KG1 (cell line): ENCODE measurements at regions not wholly inside any gene's neighbourhood (a gene's known extent, or its start where the extent isn't known, plus 50 kb on each side); places are given as distances from the start of the nearest gene placed in this dataset.
"Not testable (repeated sequence)": the region's sequence is repeated elsewhere in the genome, so short reads cannot be mapped to it uniquely, and the experiment has no call there.

ENCODE experiments used
- DNase-seq: peaks from one replicate; lab custom pipeline; 2025; lab: John Stamatoyannopoulos, UW

DNA sequence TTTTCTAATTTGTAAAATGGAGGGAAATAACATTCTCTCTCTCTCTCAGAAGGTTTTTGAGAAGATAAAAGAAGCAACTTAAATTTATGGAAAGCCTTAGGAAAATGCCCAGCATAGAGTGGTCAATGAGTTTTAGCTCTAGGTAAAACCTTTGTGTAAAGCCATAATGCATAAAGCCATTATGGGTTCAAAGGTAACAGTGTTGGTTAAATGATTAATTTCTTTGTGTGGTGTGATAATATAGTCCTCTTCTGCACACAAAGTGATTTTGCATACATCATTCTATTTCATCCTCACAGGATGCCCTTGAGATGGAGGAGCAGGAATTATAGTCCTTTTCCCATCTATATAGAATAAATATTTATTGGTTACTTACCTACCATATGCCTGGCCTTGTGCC is 602.9 kb downstream of the CSNK1G3 start:
- no peak for DNase-seq

DNA sequence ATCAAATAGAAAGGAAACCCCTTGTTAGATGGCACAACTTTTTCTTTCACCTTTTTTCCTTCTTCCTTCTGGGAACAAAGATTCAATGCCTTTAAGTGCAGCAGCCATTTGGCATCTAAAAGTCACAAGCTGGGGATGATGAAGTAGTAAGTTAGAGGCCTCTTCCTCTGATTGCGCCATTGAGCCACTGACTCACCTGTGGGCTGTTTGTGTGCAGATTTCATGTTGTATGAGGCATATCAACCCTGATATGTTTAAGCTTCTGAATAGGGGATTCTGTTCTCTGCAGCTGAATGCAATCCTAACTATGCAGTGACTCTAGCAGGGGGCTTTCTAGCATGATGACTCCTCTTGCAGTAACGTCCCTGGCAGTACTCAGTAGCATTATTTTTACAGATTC is 599.9 kb downstream of the CSNK1G3 start:
- DNase-seq, result no peak

DNA sequence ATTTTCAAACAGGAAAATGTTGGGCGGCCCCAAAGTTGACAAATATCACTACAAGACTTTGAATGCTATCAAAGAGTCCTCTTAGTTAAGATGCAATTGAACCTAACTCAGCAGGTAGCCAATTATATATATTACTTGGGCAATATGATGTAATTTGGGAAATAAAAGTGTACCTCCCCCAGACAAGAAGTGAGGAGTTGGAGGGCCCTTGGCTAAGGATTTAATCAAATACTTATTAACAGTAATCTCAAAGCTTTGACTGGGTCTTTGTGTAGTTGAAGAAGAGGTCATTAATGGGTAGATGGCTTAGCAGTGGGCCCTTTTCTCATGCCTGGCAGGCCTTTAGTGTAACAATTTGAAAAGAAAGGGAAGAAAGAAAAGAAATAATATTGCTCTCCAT is 599.0 kb downstream of the CSNK1G3 start:
- DNase-seq, result no peak

DNA sequence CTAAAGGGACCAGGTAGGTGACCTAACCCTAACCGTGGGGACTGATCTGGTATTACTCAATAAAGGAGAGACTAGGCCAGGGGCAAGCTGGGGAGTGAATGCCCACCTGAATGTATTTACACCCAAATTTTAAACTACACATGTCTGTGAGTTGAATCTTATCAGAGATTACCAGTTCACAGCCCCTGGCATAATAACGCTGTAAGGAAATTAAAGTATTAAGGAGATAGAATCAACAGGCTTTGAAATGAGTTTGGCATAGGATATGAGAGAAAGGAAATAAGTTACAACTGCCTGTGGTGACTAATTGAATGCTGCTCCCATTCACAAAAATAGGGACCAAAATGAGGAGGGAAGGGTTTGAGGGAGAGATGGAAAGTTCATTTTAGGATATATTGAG is 593.3 kb downstream of the CSNK1G3 start:
- DNase-seq, result no peak

DNA sequence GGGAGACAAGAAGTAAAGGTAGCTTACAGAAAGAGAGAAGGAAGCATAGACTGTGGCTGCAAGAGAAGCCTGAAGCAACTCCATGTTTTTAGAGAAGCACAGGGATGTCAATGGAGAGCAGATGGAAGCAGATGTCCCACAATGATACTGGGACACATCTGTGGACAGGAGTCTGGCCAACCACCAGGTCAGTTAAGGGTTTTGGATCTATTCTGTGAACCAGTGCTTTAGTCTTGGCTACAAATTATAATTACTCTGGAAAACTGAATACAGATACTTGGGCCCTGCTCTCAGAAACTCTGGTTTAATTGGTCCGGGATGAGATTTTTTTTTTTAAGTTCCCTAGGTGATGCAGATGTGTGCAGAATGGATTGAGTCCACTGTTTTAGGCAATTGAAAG is 592.8 kb downstream of the CSNK1G3 start:
- no peak for DNase-seq

DNA sequence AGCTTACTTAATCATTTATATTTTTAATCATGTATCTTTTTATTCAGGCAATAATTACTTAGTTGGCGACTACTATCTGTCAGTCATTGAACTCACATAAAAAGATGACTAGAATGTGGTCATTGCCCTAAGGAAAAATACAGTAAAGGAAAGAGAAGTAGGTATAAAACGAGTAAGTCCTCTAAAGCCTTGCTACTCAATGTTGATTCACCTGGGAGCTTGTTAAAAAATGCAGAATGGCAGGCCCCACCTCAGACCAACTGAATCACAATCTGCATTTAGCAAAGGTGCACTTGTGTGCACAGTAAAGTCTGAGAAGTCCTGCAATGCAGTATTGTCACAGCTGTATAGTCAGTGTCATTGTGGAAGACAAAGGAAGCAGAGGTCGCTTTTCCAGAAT is 592.4 kb downstream of the CSNK1G3 start:
- DNase-seq, result no peak

DNA sequence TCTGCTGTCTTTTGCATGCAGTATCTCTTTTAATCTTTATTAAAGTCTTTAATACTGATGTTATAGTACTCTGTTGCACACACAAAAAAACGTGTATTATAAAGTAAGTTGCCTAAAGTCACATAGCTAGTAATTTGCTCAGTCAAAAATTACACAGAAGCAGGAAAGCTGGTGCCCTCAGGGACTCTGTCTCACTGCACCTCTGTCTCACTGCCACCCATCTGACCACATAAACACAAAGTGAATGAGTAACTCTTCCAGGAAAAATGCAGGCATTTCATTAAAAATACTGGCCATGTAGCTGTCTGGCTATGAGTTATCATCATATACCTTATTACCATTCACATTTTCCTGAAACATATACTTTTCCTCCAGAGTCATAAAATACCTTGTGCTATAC is 591.7 kb downstream of the CSNK1G3 start:
- no peak for DNase-seq

DNA sequence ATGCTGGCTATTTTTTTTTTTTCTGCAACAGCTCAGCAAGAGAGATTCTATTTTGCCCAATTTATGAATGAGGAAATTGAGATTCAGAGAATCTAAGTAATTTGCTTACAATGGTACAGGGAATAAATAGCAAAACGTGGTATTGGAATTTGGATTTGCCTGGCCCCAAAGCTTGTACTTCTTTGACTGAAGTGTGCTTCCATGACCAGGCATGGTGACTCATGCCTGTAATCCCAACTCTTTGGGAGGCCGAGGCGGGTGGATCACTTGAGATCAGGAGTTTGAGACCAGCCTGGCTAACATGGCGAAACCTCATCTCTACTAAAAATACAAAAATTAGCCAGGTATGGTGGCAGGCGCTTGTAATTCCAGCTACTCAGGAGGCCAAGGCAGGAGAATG is 591.1 kb downstream of the CSNK1G3 start:
- not testable (repeated sequence) for DNase-seq

DNA sequence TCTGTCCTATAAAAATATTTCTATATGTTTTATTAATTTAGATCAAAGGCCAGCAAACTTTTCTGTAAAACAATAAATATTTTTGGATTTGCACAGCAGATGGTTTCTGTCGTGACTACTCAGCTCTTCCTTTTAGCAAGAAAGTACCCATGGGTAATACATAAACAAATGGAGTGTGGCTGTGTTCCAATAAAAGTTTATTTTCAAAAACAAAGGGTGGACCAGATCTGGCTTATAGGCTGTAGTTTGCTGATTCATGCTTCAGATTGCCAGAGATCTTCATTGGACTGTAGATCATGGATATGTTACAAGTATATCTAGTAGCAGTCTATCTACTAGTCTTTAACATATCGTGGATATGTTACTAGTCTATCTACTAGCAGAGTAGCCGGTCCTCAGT is 590.5 kb downstream of the CSNK1G3 start:
- no peak for DNase-seq

DNA sequence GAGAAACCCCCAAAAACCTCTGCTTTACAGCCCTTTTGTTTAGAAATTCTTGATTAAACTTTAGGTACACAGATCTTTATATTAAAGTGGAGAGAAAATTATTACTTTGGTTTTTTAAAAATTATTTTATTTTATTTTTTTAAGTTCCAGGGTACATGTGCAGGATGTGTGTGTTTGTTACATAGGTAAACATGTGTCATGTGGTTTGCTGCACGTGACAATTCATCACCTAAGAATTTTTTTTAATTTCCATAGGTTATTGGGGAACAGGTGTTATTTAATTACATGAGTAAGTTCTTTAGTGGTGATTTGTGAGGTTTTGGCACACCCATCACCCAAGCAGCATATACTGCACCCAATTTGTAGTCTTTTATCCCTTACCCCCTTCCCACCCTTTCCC is 581.7 kb downstream of the CSNK1G3 start:
- DNase-seq, result no peak

DNA sequence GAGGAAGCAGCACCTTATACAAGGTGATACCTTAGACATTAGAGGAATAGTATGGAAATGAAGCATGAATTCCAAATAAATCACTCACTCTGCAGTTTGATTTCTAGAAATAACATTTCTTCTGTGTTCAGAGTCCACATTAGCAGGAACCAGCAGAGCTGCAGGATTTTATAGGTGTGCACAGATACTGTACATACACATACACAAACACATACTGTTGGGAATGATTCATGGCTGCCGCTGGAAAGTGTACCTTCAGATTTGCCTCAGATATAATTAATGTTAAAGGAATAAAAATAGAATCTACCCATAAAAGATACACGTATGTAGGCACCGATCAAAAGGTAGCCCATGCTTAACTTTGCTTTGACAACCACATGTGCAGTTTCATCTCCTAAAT is 578.1 kb downstream of the CSNK1G3 start:
- DNase-seq, result no peak

DNA sequence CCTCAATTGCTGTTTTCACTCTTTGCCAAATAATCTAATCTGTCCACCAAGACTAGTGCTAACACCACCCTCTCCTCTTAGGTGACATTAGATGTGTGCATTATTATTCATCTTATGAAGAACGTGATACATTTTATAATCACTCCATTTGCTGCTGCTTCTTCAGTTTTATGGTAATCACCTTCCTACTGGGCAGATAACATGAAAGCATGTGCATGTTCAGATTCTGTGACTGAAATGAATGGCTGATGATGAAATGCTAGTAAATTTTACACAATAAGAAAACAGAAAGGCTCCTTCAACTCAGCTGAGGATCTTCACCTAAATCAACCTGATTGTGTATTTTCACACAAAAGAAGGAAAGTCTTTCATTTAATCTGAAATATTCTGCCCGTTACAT is 577.6 kb downstream of the CSNK1G3 start:
- DNase-seq, result no peak

DNA sequence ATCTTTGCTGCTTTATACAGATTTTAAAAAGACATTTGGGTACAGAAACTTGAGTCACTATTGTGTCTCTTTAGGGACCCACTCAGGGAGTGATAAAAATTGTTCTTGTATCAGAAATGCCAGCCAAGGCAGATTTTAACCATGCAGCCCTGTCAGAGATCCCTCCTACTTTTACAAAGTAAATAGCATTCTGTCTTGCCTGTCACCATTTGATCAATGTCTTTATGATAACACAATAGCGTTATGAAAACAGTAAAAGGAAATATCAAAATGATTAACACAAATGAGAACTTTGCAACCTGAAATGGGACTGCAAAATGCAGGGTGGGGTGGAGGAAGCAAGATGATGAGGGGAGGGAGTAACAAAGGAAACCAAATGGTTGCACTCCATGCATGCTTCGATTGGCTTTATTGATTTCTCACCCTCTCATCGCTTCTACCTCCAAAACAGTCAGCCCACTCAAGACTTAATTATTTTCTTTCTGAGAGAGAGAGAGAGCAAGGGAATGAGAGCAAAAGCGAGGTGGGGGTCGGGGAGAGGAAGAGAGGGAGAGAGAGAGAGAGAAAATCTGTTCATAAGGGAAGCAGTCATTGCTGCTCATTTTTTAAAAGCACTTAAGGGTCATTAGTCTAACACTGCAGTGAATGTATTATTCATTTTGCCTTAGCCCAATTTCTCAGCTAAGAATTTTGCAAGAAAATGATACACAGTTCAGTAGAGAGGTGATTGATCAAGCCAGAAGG is 576.5 kb downstream of the CSNK1G3 start:
- DNase-seq, result no peak

DNA sequence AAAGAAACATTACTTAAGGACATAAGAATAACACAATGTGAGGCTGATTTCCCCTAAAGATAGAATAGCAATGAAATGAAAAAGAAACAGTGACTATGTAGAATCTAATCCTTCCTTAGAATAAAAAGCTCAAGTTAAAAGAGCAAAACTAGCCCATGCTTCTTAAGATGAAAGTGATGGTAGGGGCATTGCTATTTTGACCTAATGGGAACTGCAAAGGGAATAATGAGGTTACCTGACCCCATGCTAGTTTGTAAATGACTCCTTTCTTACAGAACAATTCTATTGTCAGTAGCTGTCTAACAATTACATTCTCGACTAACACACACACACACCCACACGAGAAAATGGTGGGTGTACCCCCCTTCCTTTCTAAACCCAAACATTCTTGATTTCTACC is 575.8 kb downstream of the CSNK1G3 start:
- no peak for DNase-seq

DNA sequence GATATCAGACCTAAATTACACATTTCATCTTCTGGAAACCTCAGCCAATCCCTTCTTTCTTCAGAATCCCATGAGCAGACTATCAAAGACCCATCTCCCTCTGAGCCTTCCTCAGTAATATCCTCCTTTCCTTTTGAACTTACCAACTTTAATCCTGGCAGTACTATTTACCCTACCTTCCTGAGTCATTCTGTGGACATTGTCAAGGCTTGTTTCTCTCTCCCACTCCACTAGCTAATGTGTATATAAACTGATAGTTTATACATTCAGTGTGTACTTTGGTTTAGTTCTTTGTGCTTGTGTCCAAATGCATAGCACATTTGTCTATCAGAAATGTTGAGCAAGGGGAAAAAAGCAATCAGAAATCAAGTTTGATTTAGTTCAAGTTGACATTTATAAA is 568.3 kb downstream of the CSNK1G3 start:
- DNase-seq, result no peak

DNA sequence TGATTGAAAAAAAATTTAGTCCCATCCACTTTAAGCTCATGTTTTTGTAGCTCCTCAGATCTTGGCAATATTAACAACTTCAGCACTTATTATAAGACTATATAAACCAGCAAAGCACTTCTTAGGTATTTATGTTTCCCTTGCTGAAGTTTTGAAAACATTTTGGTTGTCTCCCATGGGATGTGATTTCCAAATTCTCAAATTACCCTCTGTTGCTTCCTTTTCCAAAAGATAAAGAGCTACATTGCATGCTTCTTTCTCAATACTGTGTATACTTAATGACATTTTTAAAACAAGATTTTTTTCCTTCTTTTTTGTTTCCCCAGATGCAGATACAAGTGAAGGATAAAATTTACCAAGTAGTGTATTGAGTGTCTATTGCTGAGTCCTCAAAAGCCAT is 567.1 kb downstream of the CSNK1G3 start:
- DNase-seq, result no peak

DNA sequence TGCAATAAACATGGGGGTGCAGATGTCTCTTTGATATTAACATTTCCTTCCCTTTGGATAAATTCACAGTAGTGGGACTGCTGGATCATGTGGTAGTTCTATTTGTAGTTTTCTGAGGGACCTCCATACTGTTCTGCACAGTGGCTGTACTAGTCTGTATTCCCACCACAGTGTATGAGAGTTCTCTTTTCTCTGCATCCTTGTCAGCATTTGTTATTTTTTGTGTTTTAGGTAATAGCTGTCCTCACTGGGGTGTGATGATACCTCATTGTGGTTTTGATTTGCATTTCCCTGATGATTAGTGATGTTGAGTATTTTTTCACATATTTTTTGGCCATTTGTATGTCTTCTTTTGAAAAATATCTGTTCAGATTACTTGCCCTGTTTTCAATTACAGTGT is 562.5 kb downstream of the CSNK1G3 start:
- DNase-seq, result no peak

DNA sequence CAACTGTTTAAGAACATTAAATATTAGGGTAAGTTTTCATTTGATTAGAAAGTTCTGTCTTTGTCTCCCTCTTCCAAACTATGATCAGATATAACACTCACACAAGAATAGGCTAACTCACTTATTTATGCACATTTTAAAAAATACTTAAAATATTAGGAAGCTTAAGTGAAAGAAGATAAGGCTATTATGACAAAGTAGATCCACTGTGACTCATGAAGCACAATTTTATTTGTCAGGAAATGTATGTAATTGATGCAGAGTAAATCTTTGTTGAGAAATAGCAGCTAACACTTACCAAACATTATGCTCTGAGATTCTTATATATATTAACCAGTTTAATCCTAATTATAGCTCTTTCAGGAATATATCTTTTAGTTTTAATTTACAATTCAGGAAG is 560.6 kb downstream of the CSNK1G3 start:
- no peak for DNase-seq

DNA sequence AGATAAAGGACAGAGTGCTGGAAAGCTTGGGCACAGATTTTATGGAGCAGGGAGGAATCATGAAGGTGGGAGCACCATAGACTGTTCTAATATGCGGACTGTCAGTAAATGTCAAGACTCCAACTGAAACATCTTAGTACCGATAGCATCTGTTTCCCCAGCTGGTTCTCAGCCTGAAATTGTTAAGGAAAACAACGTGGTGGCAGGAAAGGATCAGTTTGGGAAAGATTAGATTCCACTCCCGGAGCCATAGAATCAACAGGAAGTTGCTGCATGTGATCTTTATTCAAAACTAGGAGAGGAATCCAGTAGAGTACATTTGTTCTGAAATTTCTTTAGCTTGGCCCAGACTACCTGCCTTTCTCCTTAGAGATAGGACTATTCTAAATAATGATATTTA is 559.1 kb downstream of the CSNK1G3 start:
- DNase-seq, result no peak

DNA sequence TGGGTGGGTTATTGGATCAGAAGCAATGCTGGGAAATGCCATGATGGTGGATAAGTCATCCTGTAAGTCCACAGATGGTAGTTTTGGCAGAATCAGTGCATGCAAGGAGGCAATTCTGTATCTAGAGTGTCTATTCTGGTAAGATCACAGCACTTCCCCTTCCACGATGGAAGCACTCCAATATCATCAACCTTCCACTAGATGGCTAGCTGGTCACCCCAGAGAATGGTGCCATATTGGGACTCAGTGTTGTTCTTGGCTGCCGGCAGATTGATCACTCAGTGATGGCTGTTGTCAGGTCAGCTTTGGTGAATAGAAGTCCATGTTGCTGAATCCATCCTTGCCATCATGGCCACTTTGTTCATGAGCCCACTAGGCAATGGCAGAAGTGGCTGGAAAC is 553.5 kb downstream of the CSNK1G3 start:
- no peak for DNase-seq

DNA sequence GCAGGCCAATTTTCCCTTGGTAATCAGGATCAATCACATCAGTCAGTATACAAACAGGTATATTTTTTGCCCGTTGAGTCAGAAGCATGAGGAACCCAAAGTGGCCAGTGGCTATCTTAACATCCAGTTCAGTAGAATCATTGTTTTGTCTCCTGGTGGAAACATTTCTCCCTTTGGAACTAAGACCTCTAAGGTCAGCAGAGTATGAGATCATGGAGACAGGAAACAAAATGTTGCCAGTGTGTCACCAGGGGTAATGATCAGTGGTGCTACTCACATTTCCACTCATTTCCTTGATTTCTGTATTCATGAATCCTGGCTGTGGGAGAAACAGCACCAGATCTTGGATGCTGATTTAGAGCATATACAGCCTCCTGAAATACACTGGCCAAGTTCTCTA is 553.0 kb downstream of the CSNK1G3 start:
- no peak for DNase-seq

DNA sequence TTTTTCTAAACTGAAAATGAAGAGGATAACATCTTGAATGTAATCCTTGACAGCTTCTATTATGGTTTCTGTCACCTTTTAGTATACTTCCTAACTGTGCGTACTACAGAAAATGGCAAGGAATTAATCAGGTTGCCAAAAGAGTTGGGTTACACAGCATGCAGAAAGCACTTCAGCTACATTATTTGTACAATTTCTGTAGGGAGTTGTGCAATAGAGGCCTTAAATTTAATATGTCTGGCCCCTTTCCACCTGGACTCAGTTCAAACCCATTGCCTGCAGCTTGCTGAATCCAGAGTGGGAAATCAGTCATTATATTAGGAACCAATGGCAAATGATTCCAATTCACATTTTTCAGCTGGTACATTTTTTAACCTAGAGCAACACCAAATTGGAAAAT is 549.7 kb downstream of the CSNK1G3 start:
- no peak for DNase-seq

DNA sequence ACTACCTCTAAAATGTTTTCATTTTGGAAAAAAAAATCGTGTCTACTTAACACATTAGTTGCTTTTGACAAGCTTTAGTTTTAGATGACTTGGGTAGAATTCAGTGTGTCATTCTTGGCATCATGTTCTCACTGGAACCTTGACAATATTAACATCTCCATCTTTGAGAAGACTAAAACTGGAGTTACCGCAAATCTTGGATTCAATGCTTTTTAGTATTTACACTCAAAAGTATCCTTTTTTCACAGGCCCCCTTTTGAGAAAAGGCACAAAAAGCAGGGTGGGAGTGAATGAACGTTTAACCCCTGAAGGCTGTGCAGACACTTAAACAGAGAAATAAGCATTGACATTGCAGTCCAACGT is 549.1 kb downstream of the CSNK1G3 start:
- DNase-seq, result no peak

DNA sequence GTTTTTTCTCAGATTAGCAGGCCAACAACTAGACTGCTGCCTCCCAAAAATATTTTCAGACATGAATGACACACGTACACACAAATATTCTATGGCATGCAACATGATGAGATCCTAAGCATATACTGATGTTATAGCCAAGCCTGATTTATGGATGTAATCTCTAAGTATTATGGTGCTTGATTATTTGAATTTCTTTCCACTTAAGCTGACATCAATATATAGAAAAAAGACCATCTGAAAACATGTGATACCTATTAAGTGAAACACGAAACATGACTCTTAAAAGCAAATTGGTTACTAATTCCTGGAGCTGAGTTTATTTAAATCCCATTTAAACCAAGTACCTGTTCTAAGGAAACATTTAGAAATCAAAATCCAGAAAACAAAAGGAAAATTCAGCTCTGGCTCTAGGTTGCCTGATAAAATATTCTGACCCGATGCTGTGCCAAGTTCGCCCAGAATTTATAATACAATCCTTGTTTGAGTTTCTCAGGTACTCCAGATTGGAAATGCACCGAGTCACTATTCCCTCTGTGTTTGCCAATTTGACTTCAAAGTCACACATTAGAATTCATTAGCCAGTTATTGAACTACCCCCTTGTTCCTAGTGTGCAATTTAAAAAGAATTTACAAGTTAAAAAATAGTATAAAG is 548.6 kb downstream of the CSNK1G3 start:
- DNase-seq, result no peak
